ENCODE measurements at regions not wholly inside any gene's neighbourhood (a gene's known extent, or its start where the extent isn't known, plus 50 kb on each side); places are given as distances from the start of the nearest gene placed in this dataset.
A peak's percentile ranks its signal among the peaks of the same experiment; 100 is the strongest.

DNA sequence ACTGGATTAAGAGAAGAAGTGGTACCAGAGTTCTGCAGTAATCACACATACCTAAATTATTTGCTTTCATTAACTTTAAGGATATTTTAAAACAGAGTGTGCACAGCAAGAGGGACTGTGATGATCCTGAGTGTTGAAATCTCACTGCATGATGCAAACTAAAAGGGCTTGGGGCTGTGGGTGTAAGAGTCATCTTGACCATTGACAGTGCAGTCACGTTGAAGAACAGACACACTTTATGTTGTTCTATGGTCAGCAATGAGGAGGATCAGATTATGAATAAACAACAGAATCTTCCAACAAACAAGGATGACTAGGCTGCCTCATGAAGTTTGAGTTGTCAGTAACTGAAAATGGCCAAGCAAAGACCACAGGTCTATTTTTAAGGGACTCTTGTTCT is 87.2 kb upstream of the GALNT5 start:
- intact Hi-C loops (cut with DNase I): no loop called here
- Histone ChIP-seq H3K9me3 (peaks cover 0 to 3% (median 0%) of the 10 kb centered on the region in 3 donors), H3K4me1 (no peaks in the 10 kb centered on the region), H3K27ac (no peak overlapping the region), H3K4me3 (no peak overlapping the region), H3K27me3 (no peaks in the 10 kb centered on the region), H3K36me3 (replicated peaks in 1 of 2; ENCODE audit: insufficient read depth in 1 of 2, low read depth in 2 of 2) (no peaks in the 10 kb centered on the region)
- DNase-seq: no peak
- WGBS, 2 donors: 43 to 60% methylated on average over 1 of the region's 1 CpG
- no peak for ATAC-seq
- TF ChIP-seq, protein P1, sequence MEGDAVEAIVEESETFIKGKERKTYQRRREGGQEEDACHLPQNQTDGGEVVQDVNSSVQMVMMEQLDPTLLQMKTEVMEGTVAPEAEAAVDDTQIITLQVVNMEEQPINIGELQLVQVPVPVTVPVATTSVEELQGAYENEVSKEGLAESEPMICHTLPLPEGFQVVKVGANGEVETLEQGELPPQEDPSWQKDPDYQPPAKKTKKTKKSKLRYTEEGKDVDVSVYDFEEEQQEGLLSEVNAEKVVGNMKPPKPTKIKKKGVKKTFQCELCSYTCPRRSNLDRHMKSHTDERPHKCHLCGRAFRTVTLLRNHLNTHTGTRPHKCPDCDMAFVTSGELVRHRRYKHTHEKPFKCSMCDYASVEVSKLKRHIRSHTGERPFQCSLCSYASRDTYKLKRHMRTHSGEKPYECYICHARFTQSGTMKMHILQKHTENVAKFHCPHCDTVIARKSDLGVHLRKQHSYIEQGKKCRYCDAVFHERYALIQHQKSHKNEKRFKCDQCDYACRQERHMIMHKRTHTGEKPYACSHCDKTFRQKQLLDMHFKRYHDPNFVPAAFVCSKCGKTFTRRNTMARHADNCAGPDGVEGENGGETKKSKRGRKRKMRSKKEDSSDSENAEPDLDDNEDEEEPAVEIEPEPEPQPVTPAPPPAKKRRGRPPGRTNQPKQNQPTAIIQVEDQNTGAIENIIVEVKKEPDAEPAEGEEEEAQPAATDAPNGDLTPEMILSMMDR (IDR thresholded peaks at IDR 0.05): no peak
- TF ChIP-seq POLR2A (IDR thresholded peaks at IDR 0.05): no peak

GRCh38 chr2:157172239-157172638 is 85.3 kb upstream of the GALNT5 start:
- intact Hi-C loops (cut with DNase I): no loop called here
- TF ChIP-seq, protein P1 (IDR thresholded peaks at IDR 0.05): no peak
- TF ChIP-seq POLR2A (IDR thresholded peaks at IDR 0.05): no peak
- H3K27ac ChIP-seq: no peak overlapping the region
- H3K4me1 ChIP-seq: no peaks in the 10 kb centered on the region
- ATAC-seq (no peak), DNase-seq (no peak)
- no peak overlapping the region for H3K4me3 ChIP-seq
- no peaks in the 10 kb centered on the region for H3K36me3 ChIP-seq (replicated peaks in 1 of 2; ENCODE audit: insufficient read depth in 1 of 2, low read depth in 2 of 2)
- no peaks in the 10 kb centered on the region for H3K27me3 ChIP-seq
- H3K9me3 ChIP-seq: no peaks in the 10 kb centered on the region

DNA sequence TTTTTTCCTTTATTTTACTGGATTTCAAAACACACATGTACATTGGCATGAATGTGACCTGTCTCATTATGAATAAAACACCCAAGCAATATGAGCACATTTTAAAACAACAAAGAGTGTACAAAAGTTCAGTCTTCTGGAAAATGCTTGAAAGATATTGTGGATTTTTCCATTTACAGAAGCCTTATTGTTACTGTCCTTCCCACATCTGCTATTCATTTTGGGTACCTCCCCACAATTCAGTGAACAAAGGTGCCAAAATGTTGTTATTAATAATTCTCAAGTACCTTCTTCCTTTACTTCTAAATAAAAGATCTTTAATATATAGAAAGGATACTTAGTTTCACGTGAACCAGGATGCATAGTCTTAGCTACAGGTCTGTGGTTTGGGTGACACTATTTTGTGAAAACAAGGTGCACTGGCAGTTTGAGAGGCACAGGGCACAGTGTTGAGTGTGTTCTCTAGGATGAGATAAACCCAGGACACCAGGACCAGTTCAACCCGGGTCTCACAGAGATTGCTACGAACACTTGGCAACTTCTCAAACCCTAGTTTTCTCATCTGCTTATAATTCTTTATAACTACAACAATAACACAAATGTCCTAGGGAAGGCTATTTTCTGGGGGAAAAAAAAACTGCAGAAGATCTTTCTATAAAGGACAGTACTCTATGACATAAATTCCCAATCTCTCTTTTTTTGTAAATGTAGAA is 84.5 kb upstream of the GALNT5 start:
- no peak for DNase-seq
- WGBS, 2 donors: 54 to 55% methylated on average over 3 of the region's 3 CpGs
- Histone ChIP-seq H3K9me3 (no peaks in the 10 kb centered on the region), H3K4me1 (no peaks in the 10 kb centered on the region), H3K36me3 (replicated peaks in 1 of 2; ENCODE audit: insufficient read depth in 1 of 2, low read depth in 2 of 2) (no peaks in the 10 kb centered on the region), H3K27ac (no peak overlapping the region), H3K4me3 (no peak overlapping the region), H3K27me3 (no peaks in the 10 kb centered on the region)
- intact Hi-C loops (cut with DNase I): no loop called here
- no peak for ATAC-seq
- TF ChIP-seq, protein P1 (IDR thresholded peaks at IDR 0.05): no peak
- no peak for TF ChIP-seq POLR2A (IDR thresholded peaks at IDR 0.05)

DNA sequence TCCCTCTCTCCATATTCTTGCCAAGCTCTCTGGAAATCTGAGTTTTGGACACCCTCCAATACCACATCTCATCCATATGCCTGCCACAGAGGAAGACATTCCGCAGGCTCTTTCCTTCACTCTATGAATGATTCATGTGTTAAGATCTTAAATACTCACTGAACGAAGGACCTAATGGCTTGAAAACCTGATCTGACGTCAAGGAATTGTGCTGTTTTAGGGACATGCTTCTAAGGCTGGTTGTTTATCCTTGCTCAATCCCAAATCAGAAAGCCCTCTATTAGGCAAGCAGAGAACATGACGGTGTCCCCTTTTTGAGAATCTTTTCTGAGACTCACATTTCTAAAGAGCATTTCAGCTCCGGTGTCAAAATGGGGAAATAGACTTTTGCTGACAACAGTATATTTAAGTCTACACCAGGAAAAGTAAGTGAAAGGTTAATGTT is 83.7 kb upstream of the GALNT5 start:
- no peak overlapping the region for H3K27ac ChIP-seq
- no peaks in the 10 kb centered on the region for H3K36me3 ChIP-seq (replicated peaks in 1 of 2; ENCODE audit: insufficient read depth in 1 of 2, low read depth in 2 of 2)

More for the DNA sequence above, 83.7 kb upstream of the GALNT5 start:
- TF ChIP-seq, protein P1 (IDR thresholded peaks at IDR 0.05): no peak
- TF ChIP-seq POLR2A (IDR thresholded peaks at IDR 0.05): no peak
- H3K27me3 ChIP-seq: no peaks in the 10 kb centered on the region
- DNase-seq (peak in 1 of 4 donors; percentile 14), ATAC-seq (peak; percentile 70)
- 61 to 67% methylated on average over 5 of the region's 5 CpGs for WGBS, 2 donors
- intact Hi-C loops (cut with DNase I): no loop called here
- H3K4me1 ChIP-seq: no peaks in the 10 kb centered on the region
- no peaks in the 10 kb centered on the region for H3K9me3 ChIP-seq
- H3K4me3 ChIP-seq: no peak overlapping the region
